ENCODE measurements at regions not wholly inside any gene's neighbourhood (a gene's known extent, or its start where the extent isn't known, plus 50 kb on each side); places are given as distances from the start of the nearest gene placed in this dataset.

- H3K9me3 ChIP-seq = no peaks in the 10 kb centered on the region
- H3K27me3 ChIP-seq (ENCODE audit: insufficient read depth in 3 of 3, low read length in 2 of 3) = no peaks in the 10 kb centered on the region
- H3K36me3 ChIP-seq (ENCODE audit: insufficient read depth in 1 of 2, low read depth in 1 of 2) = no peaks in the 10 kb centered on the region
- WGBS, 3 donors = 19 to 28% (median 27%) methylated on average over 9 of the region's 9 CpGs
- no peak for DNase-seq
- ATAC-seq = no peak
- intact Hi-C loops (cut with DNase I) = no loop called here
- H3K4me3 ChIP-seq = no peak overlapping the region
- TF ChIP-seq CTCF (IDR thresholded peaks at IDR 0.05) = no peak
- no peak overlapping the region for H3K27ac ChIP-seq
- no peaks in the 10 kb centered on the region for H3K4me1 ChIP-seq
Observed at GRCh38 chr18:73688851-73689711, 458.6 kb downstream of the FBXO15 start.

- TF ChIP-seq CTCF (IDR thresholded peaks at IDR 0.05) = no peak
- Histone ChIP-seq H3K4me1 (no peaks in the 10 kb centered on the region), H3K36me3 (ENCODE audit: insufficient read depth in 1 of 2, low read depth in 1 of 2) (no peaks in the 10 kb centered on the region), H3K9me3 (no peaks in the 10 kb centered on the region), H3K27me3 (ENCODE audit: insufficient read depth in 3 of 3, low read length in 2 of 3) (no peaks in the 10 kb centered on the region), H3K4me3 (no peak overlapping the region), H3K27ac (no peak overlapping the region)
- ATAC-seq (no peak), DNase-seq (no peak)
- WGBS, 3 donors = 85 to 90% (median 88%) methylated on average over 4 of the region's 4 CpGs
- intact Hi-C loops (cut with DNase I) = no loop called here
Observed at GRCh38 chr18:73688161-73688560, 459.5 kb downstream of the FBXO15 start.

GRCh38 chr18:73684647-73685046 lies 463.0 kb downstream of the FBXO15 start:
- no peak for TF ChIP-seq CTCF (IDR thresholded peaks at IDR 0.05)

GRCh38 chr18:73683409-73684238 lies 464.0 kb downstream of the FBXO15 start:
- Histone ChIP-seq H3K4me3 (no peak overlapping the region), H3K36me3 (ENCODE audit: insufficient read depth in 1 of 2, low read depth in 1 of 2) (no peaks in the 10 kb centered on the region), H3K9me3 (no peaks in the 10 kb centered on the region), H3K4me1 (no peaks in the 10 kb centered on the region), H3K27ac (no peak overlapping the region), H3K27me3 (ENCODE audit: insufficient read depth in 3 of 3, low read length in 2 of 3) (no peaks in the 10 kb centered on the region)
- no peak for TF ChIP-seq CTCF (IDR thresholded peaks at IDR 0.05)
- ATAC-seq (no peak), DNase-seq (no peak)
- 91 to 94% (median 91%) methylated on average over 6 of the region's 6 CpGs for WGBS, 3 donors
- intact Hi-C loops (cut with DNase I) = no loop called here

More at GRCh38 chr18:73684647-73685046, 463.0 kb downstream of the FBXO15 start:
- Histone ChIP-seq H3K4me1 (no peaks in the 10 kb centered on the region), H3K36me3 (ENCODE audit: insufficient read depth in 1 of 2, low read depth in 1 of 2) (no peaks in the 10 kb centered on the region), H3K27ac (no peak overlapping the region), H3K9me3 (no peaks in the 10 kb centered on the region), H3K4me3 (no peak overlapping the region), H3K27me3 (ENCODE audit: insufficient read depth in 3 of 3, low read length in 2 of 3) (no peaks in the 10 kb centered on the region)
- no peak for ATAC-seq
- intact Hi-C loops (cut with DNase I) = no loop called here
- DNase-seq = no peak
